ENCODE measurements at regions not wholly inside any gene's neighbourhood (a gene's known extent, or its start where the extent isn't known, plus 50 kb on each side); places are given as distances from the start of the nearest gene placed in this dataset.
"Not testable (repeated sequence)": the region's sequence is repeated elsewhere in the genome, so short reads cannot be mapped to it uniquely, and the experiment has no call there.

- no peak for DNase-seq
Observed at GRCh38 chr4:138413273-138413672, 171.1 kb upstream of the SLC7A11 start.

GRCh38 chr4:138412847-138413246, 170.7 kb upstream of the SLC7A11 start:
- no peak for DNase-seq

- no peak for DNase-seq
Observed at GRCh38 chr4:138410266-138410665, 168.1 kb upstream of the SLC7A11 start.

GRCh38 chr4:138409670-138410069, 167.5 kb upstream of the SLC7A11 start:
- DNase-seq = no peak

GRCh38 chr4:138408758-138409157, 166.6 kb upstream of the SLC7A11 start:
- no peak for DNase-seq

GRCh38 chr4:138407329-138407728, 165.2 kb upstream of the SLC7A11 start:
- DNase-seq = no peak

GRCh38 chr4:138406876-138407275, 164.7 kb upstream of the SLC7A11 start:
- DNase-seq = no peak

GRCh38 chr4:138405934-138406567, 163.9 kb upstream of the SLC7A11 start:
- no peak for DNase-seq

- no peak for DNase-seq
Observed at GRCh38 chr4:138405466-138405891, 163.3 kb upstream of the SLC7A11 start.

GRCh38 chr4:138404801-138405200, 162.7 kb upstream of the SLC7A11 start:
- DNase-seq = no peak

GRCh38 chr4:138404251-138404650, 162.1 kb upstream of the SLC7A11 start:
- DNase-seq = no peak

- no peak for DNase-seq
Observed at GRCh38 chr4:138401334-138401733, 159.2 kb upstream of the SLC7A11 start.

- DNase-seq = no peak
Observed at GRCh38 chr4:138400543-138400942, 158.4 kb upstream of the SLC7A11 start.

- no peak for DNase-seq
Observed at GRCh38 chr4:138400066-138400465, 157.9 kb upstream of the SLC7A11 start.

GRCh38 chr4:138399081-138399480, 156.9 kb upstream of the SLC7A11 start:
- DNase-seq = no peak

GRCh38 chr4:138398322-138398721, 156.2 kb upstream of the SLC7A11 start:
- DNase-seq = no peak

- DNase-seq = no peak
Observed at GRCh38 chr4:138393886-138394610, 151.9 kb upstream of the SLC7A11 start.

- no peak for DNase-seq
Observed at GRCh38 chr4:138392751-138393308, 150.7 kb upstream of the SLC7A11 start.

- no peak for DNase-seq
Observed at GRCh38 chr4:138389976-138390685, 148.0 kb upstream of the SLC7A11 start.

- no peak for DNase-seq
Observed at GRCh38 chr4:138374947-138375346, 132.8 kb upstream of the SLC7A11 start.

GRCh38 chr4:138367942-138368341, 125.8 kb upstream of the SLC7A11 start:
- no peak for DNase-seq

- DNase-seq = not testable (repeated sequence)
Observed at GRCh38 chr4:138352446-138352845, 110.3 kb upstream of the SLC7A11 start.

- no peak for DNase-seq
Observed at GRCh38 chr4:138348055-138348454, 105.9 kb upstream of the SLC7A11 start.

- no peak for DNase-seq
Observed at GRCh38 chr4:138347561-138347960, 105.4 kb upstream of the SLC7A11 start.

Data from activated T-cell treated with anti-CD3 and anti-CD28 coated beads, Interleukin-2, amount 50 U/mL, for 48 hours (primary cell).